Globus pallidus (tissue), 1 donor: ENCODE measurements at regions not wholly inside any gene's neighbourhood (a gene's known extent, or its start where the extent isn't known, plus 50 kb on each side); places are given as distances from the start of the nearest gene placed in this dataset.

Source experiments
- DNase-seq: peaks from one replicate; pipeline ENCODE4 v3.0.0-alpha.2; 2015; ENCODE audit warnings: low spot score

GRCh38 chr5:167969998-167970397 is 321.4 kb upstream of the WWC1 start:
- no peak for DNase-seq

- no peak for DNase-seq
These were observed 319.7 kb upstream of the WWC1 start for GRCh38 chr5:167971706-167972105.

GRCh38 chr5:167973126-167973525 is 318.3 kb upstream of the WWC1 start:
- DNase-seq, result no peak

GRCh38 chr5:167984951-167985350 is 306.5 kb upstream of the WWC1 start:
- DNase-seq, result no peak

- DNase-seq, result no peak
These were observed 306.1 kb upstream of the WWC1 start for GRCh38 chr5:167985373-167985772.

GRCh38 chr5:167987490-167988280 is 303.8 kb upstream of the WWC1 start:
- DNase-seq, result no peak

GRCh38 chr5:167992868-167993267 is 298.6 kb upstream of the WWC1 start:
- DNase-seq, result no peak

- no peak for DNase-seq
These were observed 297.7 kb upstream of the WWC1 start for GRCh38 chr5:167993771-167994170.

- DNase-seq, result no peak
These were observed 295.5 kb upstream of the WWC1 start for GRCh38 chr5:167995844-167996425.

GRCh38 chr5:167998148-167998767 is 293.2 kb upstream of the WWC1 start:
- DNase-seq, result no peak

GRCh38 chr5:167999182-167999581 is 292.3 kb upstream of the WWC1 start:
- DNase-seq, result no peak

GRCh38 chr5:168001318-168001717 is 290.1 kb upstream of the WWC1 start:
- DNase-seq, result peak; percentile 24

- DNase-seq, result no peak
These were observed 289.3 kb upstream of the WWC1 start for GRCh38 chr5:168002116-168002515.

- no peak for DNase-seq
These were observed 286.4 kb upstream of the WWC1 start for GRCh38 chr5:168005093-168005492.

GRCh38 chr5:168005936-168006335 is 285.5 kb upstream of the WWC1 start:
- no peak for DNase-seq

GRCh38 chr5:168006456-168007130 is 284.9 kb upstream of the WWC1 start:
- DNase-seq, result peak; percentile 22

GRCh38 chr5:168007286-168007685 is 284.2 kb upstream of the WWC1 start:
- no peak for DNase-seq

GRCh38 chr5:168008555-168008954 is 282.9 kb upstream of the WWC1 start:
- no peak for DNase-seq

GRCh38 chr5:168011096-168011495 is 280.3 kb upstream of the WWC1 start:
- DNase-seq, result no peak

- no peak for DNase-seq
These were observed 279.4 kb upstream of the WWC1 start for GRCh38 chr5:168012006-168012405.

GRCh38 chr5:168013546-168013945 is 277.9 kb upstream of the WWC1 start:
- no peak for DNase-seq

GRCh38 chr5:168014433-168015123 is 276.9 kb upstream of the WWC1 start:
- no peak for DNase-seq
